HepG2 (cell line): ENCODE measurements at regions not wholly inside any gene's neighbourhood (a gene's known extent, or its start where the extent isn't known, plus 50 kb on each side); places are given as distances from the start of the nearest gene placed in this dataset.

Experiments used
- EP300 ChIP-seq, 3 experiments: sonication (generic) in 1 of 3; formaldehyde crosslinking in 1 of 3; IDR thresholded peaks; 2 replicates each; pipeline versions ENCODE4 v1.5.1 to v1.6.1; 2011 to 2020; ENCODE audit warnings: low read depth in 2 of 3, low read length in 2 of 3, borderline replicate concordance in 1 of 3, improper control_type of control experiment in 1 of 3, mild to moderate bottlenecking in 1 of 3, missing genetic modification reagents in 1 of 3, moderate library complexity in 1 of 3
- TSC22D2 ChIP-seq: sonication (generic); formaldehyde crosslinking; IDR thresholded peaks from 2 replicates; pipeline ENCODE4 v1.5.1; 2020; ENCODE audit warnings: missing genetic modification reagents, mild to moderate bottlenecking, borderline replicate concordance

- no peak for TF ChIP-seq TSC22D2 (CRISPR knock-in tag)
- no peak for TF ChIP-seq EP300 (IDR thresholded peaks at IDR 0.05; ENCODE audit: low read depth in 2 of 2, low read length in 2 of 2)
- TF ChIP-seq EP300 (CRISPR knock-in tag; IDR thresholded peaks at IDR 0.05; ENCODE audit: borderline replicate concordance) = no peak
Observed at GRCh38 chr3:191848818-191849217, 387.9 kb downstream of the PYDC2 start.
